ENCODE measurements at regions not wholly inside any gene's neighbourhood (a gene's known extent, or its start where the extent isn't known, plus 50 kb on each side); places are given as distances from the start of the nearest gene placed in this dataset.

DNA sequence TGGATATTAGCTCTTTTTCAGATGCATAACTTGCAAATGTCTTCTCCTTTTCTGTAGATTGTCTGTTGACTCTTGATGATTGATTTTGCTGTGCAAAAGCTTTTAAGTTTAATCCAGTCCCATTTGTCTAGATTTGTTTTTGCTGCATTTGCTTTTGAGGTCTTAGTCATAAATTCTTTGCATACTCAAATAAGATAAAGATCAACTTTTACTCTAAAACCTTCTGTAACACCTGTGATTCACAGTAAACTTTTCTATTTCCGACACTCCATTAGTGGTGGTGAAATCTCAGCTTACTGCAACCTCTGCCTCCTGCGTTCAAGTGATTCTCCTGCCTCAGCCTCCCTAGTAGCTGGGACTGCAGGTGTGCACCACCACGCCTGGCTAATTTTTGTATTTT is 239.0 kb upstream of the ST8SIA4 start:
- intact Hi-C loops (cut with micrococcal nuclease) (no loop called here), in situ Hi-C loops (cut with MboI) (no loop called here)
- H3K79me2 ChIP-seq (ENCODE audit: control insufficient read depth, insufficient read depth, low read length) = no peaks in the 10 kb centered on the region
- no peak overlapping the region for H3K4me3 ChIP-seq
- no TSS peak for BruUV-seq (replicated peaks)
- H3K27ac ChIP-seq (ENCODE audit: extremely low read depth, low read depth, low read length) = no peak overlapping the region
- ChIA-PET CTCF (ENCODE audit: low intra/inter-chr PET ratio) (no interaction called here), POLR2A (no interaction called here)
- H3K4me1 ChIP-seq (replicated peaks in 1 of 2; ENCODE audit: control insufficient read depth in 2 of 2, insufficient read depth in 2 of 2, low read length in 2 of 2) = no peaks in the 10 kb centered on the region
- no peaks in the 10 kb centered on the region for H3K36me3 ChIP-seq (ENCODE audit: control insufficient read depth, insufficient read depth, low read length)
- no peaks in the 10 kb centered on the region for H3K9me1 ChIP-seq (ENCODE audit: control insufficient read depth, insufficient read depth, low read length)
- H3K9ac ChIP-seq (ENCODE audit: insufficient read depth in 1 of 2, low read depth in 2 of 2, low read length in 2 of 2) = no peak overlapping the region
- H3K4me2 ChIP-seq (ENCODE audit: insufficient read depth, low read length) = no peak overlapping the region
- no peaks in the 10 kb centered on the region for H3K27me3 ChIP-seq (ENCODE audit: control insufficient read depth in 2 of 2, insufficient read depth in 2 of 2, low read length in 2 of 2)
- no peak overlapping the region for H2AFZ ChIP-seq (ENCODE audit: low read depth, low read length)
- no peaks in the 10 kb centered on the region for H4K20me1 ChIP-seq (replicated peaks; ENCODE audit: control insufficient read depth, insufficient read depth, low read length)
- FAIRE-seq = no peak
- WGBS (ENCODE audit: insufficient coverage, low coverage, missing lambda C conversion rate) = 9% methylated on average over 3 of the region's 3 CpGs
- no peaks in the 10 kb centered on the region for H3K9me3 ChIP-seq (replicated peaks; ENCODE audit: control insufficient read depth, insufficient read depth, low read depth, low read length)
- ATAC-seq = no peak
- TF ChIP-seq SRSF9 (IDR thresholded peaks at IDR 0.05; ENCODE audit: borderline replicate concordance, low read depth, low read length) (no peak), ELF1 (tag; IDR thresholded peaks at IDR 0.05) (no peak), TAF9B (IDR thresholded peaks at IDR 0.05; ENCODE audit: partially characterized antibody) (no peak), GTF2E2 (tag; IDR thresholded peaks at IDR 0.05) (no peak), ZNF57 (CRISPR knock-in tag; IDR thresholded peaks at IDR 0.05) (no peak), POLR2AphosphoS2 (IDR thresholded peaks at IDR 0.05; ENCODE audit: low read length) (no peak), GABPB1 (CRISPR knock-in tag; IDR thresholded peaks at IDR 0.05) (no peak), RBM17 (IDR thresholded peaks at IDR 0.05; ENCODE audit: borderline replicate concordance, low read depth, low read length) (no peak), PTBP1 (IDR thresholded peaks at IDR 0.05; ENCODE audit: low read depth, low read length) (no peak), MXD1 (CRISPR knock-in tag; IDR thresholded peaks at IDR 0.05; ENCODE audit: borderline replicate concordance, poor library complexity, severe bottlenecking) (no peak)
- no peak for DNase-seq (ENCODE audit: extremely low read depth in 1 of 4, low spot score in 3 of 4)

Measured in K562 (cell line).